ENCODE measurements at regions not wholly inside any gene's neighbourhood (a gene's known extent, or its start where the extent isn't known, plus 50 kb on each side); places are given as distances from the start of the nearest gene placed in this dataset.

DNA sequence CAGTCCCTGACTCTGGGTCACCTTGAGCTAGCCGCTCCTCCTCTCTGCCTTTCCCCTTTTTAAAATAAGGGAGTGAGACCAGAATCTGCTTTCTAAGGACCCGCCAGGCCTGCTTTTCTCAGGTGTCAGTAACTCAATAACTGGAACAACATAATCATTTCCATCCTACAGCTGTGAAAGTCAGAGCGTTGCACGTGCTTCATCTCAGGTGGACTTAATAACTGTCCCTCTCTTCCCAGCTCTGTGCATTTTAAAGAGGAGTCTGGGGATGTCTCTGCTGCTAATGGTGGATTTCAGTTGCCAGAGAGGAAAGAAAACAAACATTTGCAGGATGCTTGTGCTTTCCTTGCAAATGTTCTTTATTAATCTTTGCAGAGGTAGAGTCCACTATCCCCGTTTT lies 93.7 kb downstream of the PCDH1 start:
- Mint-ChIP-seq H3K36me3 (ENCODE audit: insufficient read depth) (no peaks in the 10 kb centered on the region), H3K4me1 (no peaks in the 10 kb centered on the region)
- ATAC-seq (replicated peaks; ENCODE audit: extremely low read depth, poor library complexity, severe bottlenecking): no peak

DNA sequence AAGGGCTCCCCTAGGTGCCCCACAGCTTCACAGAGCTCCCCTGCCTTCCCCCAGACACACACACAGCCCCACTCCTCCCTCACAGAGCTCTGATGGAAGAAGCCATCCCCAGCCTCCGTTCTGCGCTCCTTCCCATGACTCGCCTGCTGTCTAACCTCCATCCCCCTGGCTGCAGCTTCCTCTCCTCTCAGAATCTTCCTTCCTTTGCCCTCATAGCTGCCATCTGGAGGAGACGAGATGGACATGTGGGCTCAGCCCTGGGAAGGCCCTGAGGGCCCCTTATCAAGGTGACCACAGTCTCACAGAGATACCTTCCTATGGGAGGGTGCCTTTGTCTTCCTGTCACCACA lies 94.3 kb downstream of the PCDH1 start:
- H3K36me3 Mint-ChIP-seq (ENCODE audit: insufficient read depth): peaks cover under 1% of the 10 kb centered on the region
- H3K4me3 Mint-ChIP-seq: no peak overlapping the region
- ATAC-seq (replicated peaks; ENCODE audit: extremely low read depth, poor library complexity, severe bottlenecking) (no peak), DNase-seq (ENCODE audit: low spot score in 2 of 2) (no peak)
- H3K9me3 Mint-ChIP-seq: no peaks in the 10 kb centered on the region
- no peaks in the 10 kb centered on the region for H3K4me1 Mint-ChIP-seq
- no peak overlapping the region for H3K27ac Mint-ChIP-seq (ENCODE audit: low read depth)
- peaks cover 45% of the 10 kb centered on the region for H3K27me3 Mint-ChIP-seq

More for the DNA sequence above, 93.7 kb downstream of the PCDH1 start:
- peaks cover 51% of the 10 kb centered on the region for H3K27me3 Mint-ChIP-seq
- H3K4me3 Mint-ChIP-seq: no peak overlapping the region
- H3K9me3 Mint-ChIP-seq: no peaks in the 10 kb centered on the region
- no peak for DNase-seq (ENCODE audit: low spot score in 2 of 2)
- H3K27ac Mint-ChIP-seq (ENCODE audit: low read depth): no peak overlapping the region

DNA sequence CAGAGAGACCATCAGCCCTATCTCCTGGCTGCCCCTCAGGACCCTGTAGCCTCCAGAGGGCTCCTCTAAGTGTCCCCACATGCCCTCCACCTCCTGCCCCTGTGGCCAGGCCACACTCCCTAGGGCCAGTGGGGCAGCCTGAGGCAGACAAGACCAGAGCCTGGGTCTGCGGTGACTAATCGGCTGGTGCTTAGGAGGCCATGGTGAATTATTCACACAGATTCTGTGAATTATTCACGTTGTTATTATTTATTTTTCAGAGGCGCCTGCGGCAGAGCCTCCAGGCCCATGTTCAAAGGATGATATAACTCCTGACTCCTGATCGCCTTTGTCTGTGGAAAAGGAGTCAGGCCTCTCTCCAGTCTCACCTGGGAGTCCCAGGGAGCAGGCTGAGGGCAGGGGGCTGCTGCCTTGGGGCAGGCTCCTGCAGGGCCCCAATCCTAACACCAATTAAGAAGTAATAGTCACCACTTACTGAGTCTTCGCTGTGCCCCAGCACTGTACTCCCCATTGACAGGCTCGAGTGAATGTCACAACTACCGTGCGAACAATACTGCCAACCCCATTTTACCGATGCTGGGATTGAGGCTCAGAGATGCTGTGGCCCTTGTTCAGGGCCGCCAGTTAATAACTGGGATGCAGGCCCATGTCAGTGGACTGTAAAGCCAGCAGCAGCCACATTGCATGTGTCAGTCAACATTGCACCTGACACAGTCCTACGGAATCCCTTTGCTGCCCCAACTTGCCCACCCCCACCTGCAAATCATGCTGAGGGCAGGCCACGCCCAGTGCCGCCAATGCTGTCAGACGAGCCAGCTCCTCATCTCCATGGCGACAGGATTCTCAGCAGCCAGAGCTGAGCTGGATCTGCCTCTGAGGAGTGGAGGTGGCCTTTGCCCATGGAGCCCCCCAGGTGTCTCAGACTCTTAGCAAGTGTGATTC lies 94.9 kb downstream of the PCDH1 start:
- H3K27me3 Mint-ChIP-seq: peaks cover 38% of the 10 kb centered on the region
- no peak for ATAC-seq (replicated peaks; ENCODE audit: extremely low read depth, poor library complexity, severe bottlenecking)
- H3K36me3 Mint-ChIP-seq (ENCODE audit: insufficient read depth): peaks cover 1% of the 10 kb centered on the region
- DNase-seq (ENCODE audit: low spot score in 2 of 2): no peak
- no peak overlapping the region for H3K27ac Mint-ChIP-seq (ENCODE audit: low read depth)
- H3K4me3 Mint-ChIP-seq: no peak overlapping the region
- no peaks in the 10 kb centered on the region for H3K9me3 Mint-ChIP-seq
- H3K4me1 Mint-ChIP-seq: no peaks in the 10 kb centered on the region

GRCh38 chr5:141781910-141782309 lies 96.3 kb downstream of the PCDH1 start:
- Mint-ChIP-seq H3K4me1 (no peaks in the 10 kb centered on the region), H3K27me3 (peaks cover 25% of the 10 kb centered on the region), H3K9me3 (no peaks in the 10 kb centered on the region), H3K4me3 (no peak overlapping the region), H3K36me3 (ENCODE audit: insufficient read depth) (peaks cover 1% of the 10 kb centered on the region), H3K27ac (ENCODE audit: low read depth) (no peak overlapping the region)
- ATAC-seq (replicated peaks; ENCODE audit: extremely low read depth, poor library complexity, severe bottlenecking): no peak
- DNase-seq (ENCODE audit: low spot score in 2 of 2): no peak

DNA sequence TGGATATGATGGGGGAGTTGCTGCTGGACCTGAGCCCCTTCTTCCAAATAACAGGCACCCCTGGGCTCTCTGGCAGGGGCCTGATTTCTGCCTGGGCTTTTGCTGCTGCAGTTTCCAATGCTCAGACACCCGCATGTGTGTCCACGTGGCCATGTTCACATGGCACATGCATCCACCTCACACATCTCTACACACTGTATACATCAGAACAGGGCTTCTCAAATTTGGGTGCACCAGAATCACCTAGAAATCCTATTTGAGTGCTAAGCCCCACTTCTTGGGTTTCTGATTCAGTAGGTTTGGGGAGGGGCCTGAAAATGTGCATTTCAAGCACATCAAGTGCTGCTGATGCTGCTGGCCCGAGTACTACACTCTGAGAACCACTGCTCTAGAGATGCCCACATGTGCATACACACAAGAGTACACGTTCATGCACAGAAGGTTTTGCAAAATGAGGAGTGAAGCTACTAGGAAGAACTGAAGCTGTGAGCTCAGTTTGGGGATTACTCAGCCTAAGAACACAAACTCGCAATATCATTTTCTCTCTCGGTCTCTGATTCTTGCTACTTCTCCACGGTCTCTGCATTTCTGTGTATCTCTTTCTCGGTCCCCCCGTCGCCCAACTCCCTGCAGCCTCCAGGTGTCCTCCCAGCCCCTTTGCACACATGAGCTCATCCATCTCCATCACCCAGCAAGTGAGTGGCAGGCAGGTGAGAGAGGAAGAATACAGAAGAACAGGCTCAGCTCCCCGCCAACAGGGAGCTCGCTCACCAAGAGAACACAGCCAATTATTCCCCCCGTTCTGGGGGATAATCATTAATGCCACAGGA lies 97.0 kb downstream of the PCDH1 start:
- DNase-seq (ENCODE audit: low spot score in 2 of 2): no peak
- H3K9me3 Mint-ChIP-seq: no peaks in the 10 kb centered on the region

DNA sequence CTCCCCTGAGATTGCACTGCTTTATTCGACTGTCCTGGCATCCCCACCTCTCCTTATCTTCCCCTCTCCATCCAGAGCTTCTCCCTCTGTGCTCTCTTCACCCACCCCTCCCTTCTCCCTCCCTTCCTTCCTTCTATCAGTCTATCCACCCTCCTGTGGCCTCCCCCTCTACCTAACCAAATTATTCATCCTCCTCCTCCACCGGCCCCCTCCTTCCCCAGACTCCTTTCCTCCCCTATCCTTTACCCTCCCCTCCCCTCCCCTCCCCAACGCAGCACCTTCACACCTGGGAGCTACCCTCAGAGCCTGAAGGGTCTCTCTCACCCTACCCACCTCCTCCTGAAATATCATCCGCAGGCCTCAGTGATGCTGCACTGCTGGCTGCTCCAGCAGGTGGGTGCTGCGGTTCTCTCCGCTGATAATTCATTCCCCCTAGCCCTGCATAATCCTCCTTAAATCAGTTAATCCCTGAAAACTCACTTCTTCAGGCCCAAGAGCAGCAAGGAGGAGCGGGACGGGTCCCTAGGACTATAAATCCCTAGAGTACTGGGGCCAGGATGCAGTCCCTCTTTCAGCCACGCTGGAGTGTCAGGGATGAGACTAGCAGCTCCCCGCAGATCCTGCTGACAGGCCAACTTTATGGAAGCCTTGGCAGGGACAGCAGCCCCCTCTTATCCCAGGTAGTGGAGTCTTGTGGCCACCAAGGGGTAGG lies 97.8 kb downstream of the PCDH1 start:
- H3K4me1 Mint-ChIP-seq: no peaks in the 10 kb centered on the region
- no peaks in the 10 kb centered on the region for H3K9me3 Mint-ChIP-seq
- DNase-seq (ENCODE audit: low spot score in 2 of 2) (no peak), ATAC-seq (replicated peaks; ENCODE audit: extremely low read depth, poor library complexity, severe bottlenecking) (no peak)
- H3K4me3 Mint-ChIP-seq: no peak overlapping the region
- H3K36me3 Mint-ChIP-seq (ENCODE audit: insufficient read depth): peaks cover 1% of the 10 kb centered on the region
- no peak overlapping the region for H3K27ac Mint-ChIP-seq (ENCODE audit: low read depth)
- peaks cover 20% of the 10 kb centered on the region for H3K27me3 Mint-ChIP-seq

More for the DNA sequence above, 97.0 kb downstream of the PCDH1 start:
- Mint-ChIP-seq H3K4me3 (no peak overlapping the region), H3K27ac (ENCODE audit: low read depth) (no peak overlapping the region), H3K27me3 (peaks cover 20% of the 10 kb centered on the region), H3K36me3 (ENCODE audit: insufficient read depth) (peaks cover 1% of the 10 kb centered on the region), H3K4me1 (no peaks in the 10 kb centered on the region)
- ATAC-seq (replicated peaks; ENCODE audit: extremely low read depth, poor library complexity, severe bottlenecking): no peak

GRCh38 chr5:141779503-141779973 lies 97.5 kb upstream of the ARAP3 start:
- H3K9me3 Mint-ChIP-seq: no peaks in the 10 kb centered on the region
- no peaks in the 10 kb centered on the region for H3K4me1 Mint-ChIP-seq
- DNase-seq (ENCODE audit: low spot score in 2 of 2): no peak
- no peak overlapping the region for H3K27ac Mint-ChIP-seq (ENCODE audit: low read depth)
- peaks cover 19% of the 10 kb centered on the region for H3K27me3 Mint-ChIP-seq
- H3K4me3 Mint-ChIP-seq: no peak overlapping the region
- peaks cover 1% of the 10 kb centered on the region for H3K36me3 Mint-ChIP-seq (ENCODE audit: insufficient read depth)
- ATAC-seq (replicated peaks; ENCODE audit: extremely low read depth, poor library complexity, severe bottlenecking): no peak

GRCh38 chr5:141778683-141779082 lies 96.7 kb upstream of the ARAP3 start:
- peaks cover 10% of the 10 kb centered on the region for H3K27me3 Mint-ChIP-seq
- DNase-seq (ENCODE audit: low spot score in 2 of 2): no peak

GRCh38 chr5:141778206-141778605 lies 96.2 kb upstream of the ARAP3 start:
- ATAC-seq (replicated peaks; ENCODE audit: extremely low read depth, poor library complexity, severe bottlenecking) (no peak), DNase-seq (ENCODE audit: low spot score in 2 of 2) (no peak)
- Mint-ChIP-seq H3K27me3 (peaks cover 9% of the 10 kb centered on the region), H3K9me3 (no peaks in the 10 kb centered on the region), H3K4me3 (no peak overlapping the region), H3K27ac (ENCODE audit: low read depth) (no peak overlapping the region), H3K36me3 (ENCODE audit: insufficient read depth) (peaks cover 1% of the 10 kb centered on the region), H3K4me1 (no peaks in the 10 kb centered on the region)

More at GRCh38 chr5:141778683-141779082, 96.7 kb upstream of the ARAP3 start:
- H3K36me3 Mint-ChIP-seq (ENCODE audit: insufficient read depth): peaks cover 1% of the 10 kb centered on the region
- no peaks in the 10 kb centered on the region for H3K4me1 Mint-ChIP-seq
- no peak overlapping the region for H3K4me3 Mint-ChIP-seq
- no peak for ATAC-seq (replicated peaks; ENCODE audit: extremely low read depth, poor library complexity, severe bottlenecking)
- H3K9me3 Mint-ChIP-seq: no peaks in the 10 kb centered on the region
- H3K27ac Mint-ChIP-seq (ENCODE audit: low read depth): no peak overlapping the region

DNA sequence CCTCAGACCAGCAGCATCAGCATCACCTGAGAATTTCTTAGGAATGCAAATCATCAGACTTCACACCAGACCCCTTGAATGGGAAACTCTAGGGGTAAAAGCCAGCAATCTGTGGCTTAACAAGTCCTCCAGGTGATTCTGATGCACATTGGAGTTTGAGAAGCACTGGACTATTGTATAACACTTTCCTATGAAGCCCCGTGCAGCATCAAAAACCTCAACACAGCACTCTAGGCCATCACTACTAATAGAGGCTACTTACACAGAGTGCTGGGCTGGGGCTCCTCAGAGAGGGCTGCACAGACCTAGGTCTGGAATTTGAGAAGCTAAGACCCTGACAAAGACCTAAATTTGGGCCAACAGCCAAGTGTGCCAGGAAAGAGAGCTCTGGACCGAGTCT lies 95.7 kb upstream of the ARAP3 start:
- Mint-ChIP-seq H3K36me3 (ENCODE audit: insufficient read depth) (peaks cover 1% of the 10 kb centered on the region), H3K27me3 (peaks cover 13% of the 10 kb centered on the region), H3K4me3 (no peak overlapping the region), H3K4me1 (no peaks in the 10 kb centered on the region), H3K9me3 (no peaks in the 10 kb centered on the region), H3K27ac (ENCODE audit: low read depth) (no peak overlapping the region)
- no peak for ATAC-seq (replicated peaks; ENCODE audit: extremely low read depth, poor library complexity, severe bottlenecking)
- DNase-seq (ENCODE audit: low spot score in 2 of 2): no peak

- Mint-ChIP-seq H3K27ac (ENCODE audit: low read depth) (no peak overlapping the region), H3K36me3 (ENCODE audit: insufficient read depth) (peaks cover 1% of the 10 kb centered on the region)
- no peak for ATAC-seq (replicated peaks; ENCODE audit: extremely low read depth, poor library complexity, severe bottlenecking)
Measured at GRCh38 chr5:141777130-141777529, 95.1 kb upstream of the ARAP3 start.

GRCh38 chr5:141773779-141774562 lies 91.9 kb upstream of the ARAP3 start:
- Mint-ChIP-seq H3K36me3 (ENCODE audit: insufficient read depth) (peaks cover 1% of the 10 kb centered on the region), H3K9me3 (no peaks in the 10 kb centered on the region), H3K4me3 (no peak overlapping the region), H3K4me1 (no peaks in the 10 kb centered on the region), H3K27me3 (peaks cover 13% of the 10 kb centered on the region), H3K27ac (ENCODE audit: low read depth) (no peak overlapping the region)
- no peak for ATAC-seq (replicated peaks; ENCODE audit: extremely low read depth, poor library complexity, severe bottlenecking)
- DNase-seq (ENCODE audit: low spot score in 2 of 2): no peak

More at GRCh38 chr5:141777130-141777529, 95.1 kb upstream of the ARAP3 start:
- DNase-seq (ENCODE audit: low spot score in 2 of 2): no peak
- no peaks in the 10 kb centered on the region for H3K9me3 Mint-ChIP-seq
- no peak overlapping the region for H3K4me3 Mint-ChIP-seq
- peaks cover 19% of the 10 kb centered on the region for H3K27me3 Mint-ChIP-seq
- no peaks in the 10 kb centered on the region for H3K4me1 Mint-ChIP-seq
